Uterus (tissue), 2 donors: ENCODE measurements at regions not wholly inside any gene's neighbourhood (a gene's known extent, or its start where the extent isn't known, plus 50 kb on each side); places are given as distances from the start of the nearest gene placed in this dataset.

ENCODE experiments used
- POLR2A ChIP-seq, 2 donors: fragments of 450-650 bp; IDR thresholded peaks; one replicate each; pipeline ENCODE4 v1.6.1; 2016; ENCODE audit warnings: antibody characterized with exemption in 2 of 2, mild to moderate bottlenecking in 1 of 2, moderate library complexity in 1 of 2
- TF ChIP-seq, protein P1 (sequence below), 4 experiments: fragments of 200-600 bp in 2 of 4; fragments of 450-650 bp in 2 of 4; sonication (generic) in 2 of 4; IDR thresholded peaks; one replicate each; pipeline ENCODE4 v1.5.1; 2016 to 2019; ENCODE audit warnings: antibody characterized with exemption in 4 of 4, mild to moderate bottlenecking in 2 of 4, moderate library complexity in 1 of 4

DNA sequence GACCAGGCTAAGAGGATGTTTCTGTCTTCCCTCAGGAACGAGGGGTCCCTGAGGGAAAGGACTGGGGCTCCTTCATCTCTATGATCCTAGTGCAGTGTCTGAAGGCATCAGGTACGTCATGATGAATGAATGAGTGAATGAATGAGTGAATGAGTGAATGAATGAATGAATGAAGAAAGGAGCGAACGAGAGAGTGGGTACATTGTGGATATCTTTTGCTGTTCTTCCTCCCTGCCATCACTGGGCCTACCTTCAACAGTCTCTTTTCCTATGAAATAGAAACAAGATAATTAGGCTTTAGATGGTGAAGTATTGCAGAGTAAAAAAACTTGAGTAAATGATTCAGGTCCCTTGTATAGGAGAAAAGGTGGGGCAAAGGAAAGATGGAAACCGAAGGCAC, 111.3 kb upstream of the CRHR1 start:
- TF ChIP-seq, protein P1, sequence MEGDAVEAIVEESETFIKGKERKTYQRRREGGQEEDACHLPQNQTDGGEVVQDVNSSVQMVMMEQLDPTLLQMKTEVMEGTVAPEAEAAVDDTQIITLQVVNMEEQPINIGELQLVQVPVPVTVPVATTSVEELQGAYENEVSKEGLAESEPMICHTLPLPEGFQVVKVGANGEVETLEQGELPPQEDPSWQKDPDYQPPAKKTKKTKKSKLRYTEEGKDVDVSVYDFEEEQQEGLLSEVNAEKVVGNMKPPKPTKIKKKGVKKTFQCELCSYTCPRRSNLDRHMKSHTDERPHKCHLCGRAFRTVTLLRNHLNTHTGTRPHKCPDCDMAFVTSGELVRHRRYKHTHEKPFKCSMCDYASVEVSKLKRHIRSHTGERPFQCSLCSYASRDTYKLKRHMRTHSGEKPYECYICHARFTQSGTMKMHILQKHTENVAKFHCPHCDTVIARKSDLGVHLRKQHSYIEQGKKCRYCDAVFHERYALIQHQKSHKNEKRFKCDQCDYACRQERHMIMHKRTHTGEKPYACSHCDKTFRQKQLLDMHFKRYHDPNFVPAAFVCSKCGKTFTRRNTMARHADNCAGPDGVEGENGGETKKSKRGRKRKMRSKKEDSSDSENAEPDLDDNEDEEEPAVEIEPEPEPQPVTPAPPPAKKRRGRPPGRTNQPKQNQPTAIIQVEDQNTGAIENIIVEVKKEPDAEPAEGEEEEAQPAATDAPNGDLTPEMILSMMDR (IDR thresholded peaks at IDR 0.05) = no peak
- TF ChIP-seq POLR2A (IDR thresholded peaks at IDR 0.05) = no peak
